HuH-7 (cell line): ENCODE measurements at regions not wholly inside any gene's neighbourhood (a gene's known extent, or its start where the extent isn't known, plus 50 kb on each side); places are given as distances from the start of the nearest gene placed in this dataset.

Source experiments
- DNase-seq: peaks from one replicate; pipeline ENCODE4 v3.0.0; 2011; ENCODE audit warnings: low spot score

DNA sequence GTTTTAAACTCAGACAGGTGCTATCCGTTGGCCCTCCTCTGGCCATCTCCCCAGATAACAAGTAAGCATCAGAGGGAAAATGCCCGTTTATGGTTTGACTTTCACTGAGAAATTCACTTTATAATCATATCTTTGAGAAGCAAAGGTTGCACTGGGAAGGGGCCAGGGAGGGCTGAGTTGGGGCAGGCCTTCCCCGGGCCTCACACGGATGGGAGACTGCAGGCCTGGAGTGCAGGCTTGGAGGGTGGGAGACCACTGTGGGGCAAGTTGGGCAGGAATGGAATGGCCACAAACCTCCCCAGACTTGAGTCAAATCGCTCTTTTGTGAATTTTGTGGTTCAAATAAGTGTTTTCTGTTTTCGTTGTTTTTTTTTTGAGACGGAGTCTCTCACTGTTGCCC lies 451.7 kb downstream of the TSHZ3 start:
- no peak for DNase-seq

DNA sequence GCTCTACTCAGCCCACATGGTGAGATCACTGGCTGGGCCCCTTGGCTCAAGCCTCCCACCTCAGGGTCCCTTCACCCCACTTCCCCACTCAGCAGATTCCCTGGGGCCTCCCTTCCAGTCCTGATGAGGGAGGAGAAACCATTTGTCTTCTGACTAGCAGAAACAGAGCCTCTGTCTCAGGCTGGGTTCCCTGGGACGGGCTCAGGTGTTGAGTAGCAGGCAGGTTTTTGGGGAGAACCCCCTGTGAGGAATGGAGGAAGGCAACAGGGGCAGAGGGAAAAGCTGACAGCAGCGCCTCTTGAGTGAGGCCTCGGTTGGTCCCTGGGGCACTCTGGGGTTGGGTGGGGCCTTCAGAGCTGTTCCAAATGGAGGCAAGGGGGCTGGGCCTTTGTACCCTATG lies 452.2 kb downstream of the TSHZ3 start:
- DNase-seq, result no peak

DNA sequence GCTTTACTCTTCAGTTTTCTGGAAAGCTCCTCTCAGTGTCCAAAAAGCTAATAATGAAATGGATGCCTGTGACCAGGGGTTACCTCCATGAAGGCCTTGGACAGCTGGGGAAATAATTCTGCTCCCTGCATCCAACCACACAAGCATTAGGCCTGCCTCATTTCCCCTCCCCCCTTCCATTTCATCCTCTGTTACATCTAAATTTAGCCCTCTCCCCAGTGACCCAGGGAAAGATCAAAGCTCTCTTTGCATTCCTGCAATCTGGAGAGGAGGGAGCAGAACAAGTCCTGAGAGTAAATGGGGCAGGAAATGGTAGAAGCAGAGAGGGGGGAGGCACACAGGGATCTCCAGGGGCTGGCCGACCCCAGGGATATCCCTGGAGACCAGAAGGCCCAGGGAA lies 452.7 kb downstream of the TSHZ3 start:
- DNase-seq, result no peak

DNA sequence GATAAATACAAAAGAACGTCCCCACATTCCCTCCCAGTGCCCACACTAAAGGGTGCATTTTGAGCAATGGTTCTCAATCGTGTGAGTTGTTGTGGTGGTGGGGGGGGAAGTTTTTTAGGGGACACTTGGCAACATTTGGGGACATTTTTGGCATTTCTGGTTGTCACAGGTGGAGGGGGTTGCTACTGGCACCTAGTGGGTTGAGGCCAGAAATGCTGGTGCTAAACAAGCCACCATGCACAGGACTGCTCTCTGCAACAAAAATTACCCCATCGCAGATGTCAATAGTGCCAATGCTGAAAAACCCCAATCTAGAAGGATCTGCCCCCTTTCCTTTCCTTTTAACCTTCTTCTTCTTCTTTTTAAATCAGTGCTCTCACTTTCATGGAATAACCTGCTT lies 453.3 kb downstream of the TSHZ3 start:
- no peak for DNase-seq

DNA sequence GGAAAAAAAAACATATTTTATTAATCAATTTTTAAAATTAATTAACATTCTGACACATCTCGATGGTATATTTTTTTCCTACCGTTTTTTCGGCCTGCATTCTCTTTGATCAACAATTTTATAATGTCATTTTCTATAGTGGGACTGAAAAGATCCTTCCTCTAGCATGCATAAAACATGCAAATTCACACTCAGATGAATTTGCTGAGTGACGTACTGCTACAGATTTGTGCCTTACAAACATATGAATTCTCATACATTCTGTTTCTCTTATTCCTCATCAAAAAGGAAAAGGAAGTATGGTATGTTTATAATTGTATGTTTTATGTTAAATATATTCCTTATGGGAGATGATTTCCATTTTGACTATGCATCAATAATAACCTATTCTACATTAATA lies 458.2 kb downstream of the TSHZ3 start:
- no peak for DNase-seq

DNA sequence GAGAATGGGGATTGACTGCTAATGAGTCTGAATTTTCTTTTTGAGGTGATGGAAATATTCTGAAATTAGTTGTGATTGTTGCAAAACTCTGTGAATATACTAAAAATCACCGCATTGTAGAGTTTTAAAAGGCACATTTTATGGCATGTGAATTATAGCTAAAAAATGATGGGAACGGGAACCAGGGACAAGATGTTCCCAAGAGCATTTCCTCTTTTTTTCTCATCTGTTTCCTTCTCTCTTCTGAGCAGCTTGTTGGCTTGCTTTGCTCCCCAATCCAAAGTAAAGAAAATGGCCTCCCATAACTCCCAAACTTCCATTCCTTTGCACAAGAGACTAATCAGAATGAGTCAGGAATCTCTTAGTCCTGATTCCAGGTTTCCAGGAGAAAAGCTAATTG lies 459.2 kb downstream of the TSHZ3 start:
- no peak for DNase-seq

DNA sequence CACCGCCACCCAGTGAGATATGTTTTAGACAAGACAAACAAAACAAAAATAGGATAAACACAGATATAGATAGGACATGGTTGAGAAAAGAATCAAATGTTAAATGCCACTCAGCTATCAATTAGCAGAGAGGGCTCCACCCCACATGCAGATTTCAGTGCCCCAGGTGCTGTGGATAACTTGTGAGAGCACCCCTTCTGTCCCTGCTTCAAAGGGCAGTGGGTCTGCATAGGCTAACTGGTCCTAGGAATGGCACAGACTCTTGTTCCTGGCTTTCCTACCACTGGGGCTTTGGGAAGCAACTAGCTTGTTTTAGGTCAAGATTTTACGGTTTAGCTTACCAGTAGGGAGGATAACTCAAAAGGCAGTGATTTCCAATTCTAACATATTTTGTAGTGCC lies 460.3 kb downstream of the TSHZ3 start:
- no peak for DNase-seq

DNA sequence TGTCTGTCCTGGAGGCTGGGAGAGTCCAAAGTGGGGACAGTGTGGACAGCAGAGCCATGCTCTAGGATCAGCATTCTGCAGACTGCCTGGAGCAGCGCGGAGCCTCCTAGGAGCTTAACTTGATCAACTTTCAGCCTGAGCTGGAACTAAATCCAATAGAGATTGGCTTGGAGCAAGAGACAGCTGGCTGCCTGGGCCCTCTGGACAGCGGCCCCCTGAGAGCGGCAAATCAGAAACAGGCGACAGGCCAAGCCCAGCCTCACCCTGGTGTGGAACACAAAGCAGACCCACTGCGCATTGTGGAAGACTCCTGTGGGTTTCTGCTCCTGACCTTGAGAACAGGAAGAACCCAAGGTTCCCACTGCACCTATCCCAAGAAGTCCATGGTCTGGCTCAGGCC lies 462.2 kb downstream of the TSHZ3 start:
- DNase-seq, result no peak

DNA sequence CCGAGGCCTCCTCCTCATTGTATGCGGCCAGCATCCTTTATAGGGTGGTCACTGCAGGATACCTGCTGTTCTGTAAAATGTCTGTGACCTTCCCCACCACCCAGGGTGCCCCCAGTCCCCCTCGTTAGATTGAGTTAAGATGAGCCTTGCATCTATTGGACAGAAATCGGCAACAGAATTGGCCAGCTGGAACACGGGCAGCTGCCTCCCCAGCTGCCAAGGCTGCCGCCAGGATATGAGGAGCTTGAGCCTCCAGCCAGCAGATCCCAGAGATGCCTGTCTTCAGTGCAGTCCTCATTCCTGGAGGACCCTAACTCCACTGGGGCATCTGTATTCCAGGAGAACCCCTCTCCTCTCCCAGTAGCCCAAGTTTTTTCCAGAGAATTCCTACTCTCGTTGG lies 463.0 kb downstream of the TSHZ3 start:
- DNase-seq, result no peak

DNA sequence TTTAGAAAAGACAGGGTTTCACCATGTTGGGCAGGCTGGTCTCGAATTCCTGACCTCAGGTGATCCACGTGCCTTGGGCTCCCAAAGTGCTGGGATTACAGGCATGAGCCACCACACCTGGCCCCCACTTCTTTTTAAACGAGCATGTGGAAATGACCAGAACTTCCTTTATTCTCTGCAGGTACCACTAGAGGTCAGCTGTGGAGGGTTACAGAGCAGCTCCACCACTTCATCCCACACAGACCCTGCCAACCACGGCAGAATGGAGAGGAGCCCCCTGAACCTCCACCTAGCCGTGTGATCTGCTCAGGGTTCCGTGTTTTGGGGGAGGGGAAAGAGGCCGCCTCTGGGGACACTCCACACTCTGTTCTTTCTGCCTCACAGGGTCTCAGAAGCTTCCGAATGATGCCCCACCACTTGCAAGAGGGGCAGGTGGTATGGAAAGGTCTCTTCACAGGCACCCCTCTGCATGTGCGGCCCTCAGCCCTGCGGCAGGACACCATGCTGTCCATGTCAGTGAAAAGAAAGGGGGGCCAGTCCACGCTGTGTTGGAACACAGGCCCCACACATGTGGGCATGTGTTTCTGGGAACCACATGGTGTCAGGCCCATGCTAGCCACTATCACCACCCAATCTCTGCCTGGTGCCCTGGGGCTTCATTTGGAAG lies 465.0 kb downstream of the TSHZ3 start:
- no peak for DNase-seq

DNA sequence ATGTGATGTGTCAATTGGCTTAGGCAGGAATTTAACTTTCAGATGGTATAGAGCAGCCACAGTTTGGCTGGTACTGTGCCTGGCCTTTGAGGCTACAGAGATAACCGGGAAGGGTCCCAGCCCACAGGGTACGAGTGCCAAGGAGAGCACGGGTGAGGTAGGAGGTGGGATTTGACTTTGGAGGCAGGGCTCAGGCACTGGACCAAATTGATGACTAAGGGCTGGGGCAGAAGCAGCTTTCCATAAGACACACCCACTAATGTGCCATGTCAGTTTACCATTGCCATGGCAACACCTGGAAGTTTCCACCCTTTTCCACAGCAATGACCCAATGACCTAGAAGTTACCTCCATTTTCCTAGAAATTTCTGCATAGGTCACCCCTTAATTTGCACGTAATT lies 466.2 kb downstream of the TSHZ3 start:
- DNase-seq, result no peak

DNA sequence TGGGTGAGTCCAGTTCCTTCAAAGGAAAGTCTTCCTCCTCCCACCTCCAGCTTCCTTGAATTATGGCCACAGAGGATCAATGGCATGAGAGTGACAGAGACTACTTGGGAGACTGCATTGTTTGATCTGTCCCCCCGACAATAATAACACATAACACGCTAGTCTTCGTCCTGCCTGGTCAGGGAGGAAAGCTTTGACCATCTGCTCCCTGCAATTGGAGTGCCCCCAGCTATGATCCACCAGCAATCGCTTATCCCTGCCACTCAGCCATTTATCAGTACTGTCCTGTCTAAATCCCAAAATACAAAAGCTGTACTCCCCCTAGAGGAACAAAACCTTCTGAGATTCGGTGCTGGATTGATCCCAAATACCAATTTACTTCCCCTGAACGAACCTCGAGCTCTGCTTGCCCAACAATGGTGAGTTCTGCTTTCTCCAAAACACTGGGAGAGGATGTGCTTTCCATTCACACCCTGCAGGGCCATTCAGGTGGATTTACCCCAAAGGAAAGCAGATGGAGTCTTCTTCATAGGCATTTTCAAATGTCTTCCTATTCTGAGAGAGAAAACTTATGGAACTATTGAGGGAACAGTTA lies 466.7 kb downstream of the TSHZ3 start:
- no peak for DNase-seq

DNA sequence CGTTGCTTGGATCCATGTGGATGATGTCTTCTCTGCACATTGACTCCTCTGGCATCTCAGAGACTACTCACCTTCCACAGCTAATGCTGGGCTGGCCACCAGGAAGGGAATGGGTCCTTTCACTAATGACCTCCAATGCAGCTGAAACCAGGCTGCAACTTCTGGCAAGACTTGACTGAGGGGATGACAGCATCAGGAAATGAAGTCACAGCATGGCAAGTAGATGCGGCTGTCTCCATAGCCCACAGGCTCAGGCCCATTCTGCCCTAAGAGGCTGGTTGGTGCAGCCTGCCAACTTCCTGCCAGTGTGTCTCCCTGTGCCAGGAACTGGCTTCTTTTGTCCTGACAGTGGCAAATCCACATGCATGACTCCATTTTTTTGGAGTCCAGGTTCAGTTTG lies 467.3 kb downstream of the TSHZ3 start:
- no peak for DNase-seq

DNA sequence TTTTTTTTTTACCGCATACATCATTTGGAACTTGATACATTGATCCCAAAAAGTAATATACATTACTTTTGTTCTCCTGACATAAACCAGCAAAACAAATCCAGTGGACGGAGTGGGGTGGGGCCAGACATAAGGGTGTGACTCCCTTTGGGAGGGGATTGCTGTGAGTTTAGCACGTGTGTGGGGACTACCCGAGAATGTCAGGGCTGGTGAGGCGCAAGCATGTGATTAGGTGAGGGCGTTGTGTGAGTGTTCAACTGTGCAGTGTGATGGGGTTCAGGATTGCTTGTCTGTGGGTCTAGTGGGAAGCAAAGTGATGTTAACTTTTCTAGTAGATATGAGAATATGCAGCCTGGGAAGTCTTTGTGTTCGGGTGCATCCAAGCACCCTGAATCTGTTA lies 468.0 kb downstream of the TSHZ3 start:
- DNase-seq, result no peak

DNA sequence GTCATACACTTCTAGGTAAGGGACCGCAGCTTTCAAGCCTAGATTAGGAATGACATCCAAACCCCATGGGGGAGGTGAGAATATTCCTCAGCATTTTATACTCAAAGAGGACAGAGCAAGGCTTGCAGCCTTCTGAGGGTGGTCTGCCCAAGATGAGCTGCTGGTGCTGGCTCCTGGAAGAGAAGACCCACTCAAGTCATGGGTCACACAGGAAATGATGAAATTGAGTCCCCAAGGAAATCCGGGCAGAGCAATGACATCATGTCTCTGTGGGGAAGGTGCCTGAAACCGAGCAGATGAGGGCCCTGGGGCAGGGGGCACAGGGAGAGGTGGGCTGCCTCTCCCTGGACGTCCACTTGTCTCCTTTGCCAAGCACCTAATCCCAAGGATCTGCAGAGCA lies 468.7 kb downstream of the TSHZ3 start:
- no peak for DNase-seq

DNA sequence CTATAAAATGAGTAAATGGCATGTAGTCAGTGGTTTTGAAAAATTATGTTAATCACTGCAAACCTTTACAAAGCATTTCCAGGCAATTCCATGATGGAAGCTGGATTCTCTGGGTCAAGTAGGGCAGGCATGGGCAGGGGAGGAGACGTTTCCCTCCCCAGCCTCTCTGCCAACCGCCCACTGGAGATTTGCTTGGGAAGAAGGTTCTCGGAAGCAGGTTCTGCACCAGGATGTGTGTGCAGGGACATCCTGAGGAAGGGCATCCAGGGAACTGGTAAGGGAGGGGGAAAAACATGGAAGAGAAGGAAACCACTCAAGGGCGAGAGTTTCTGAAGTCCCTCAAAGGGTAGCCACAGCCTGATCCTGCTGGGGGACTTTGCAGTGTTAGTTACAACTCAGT lies 469.1 kb downstream of the TSHZ3 start:
- DNase-seq, result no peak

DNA sequence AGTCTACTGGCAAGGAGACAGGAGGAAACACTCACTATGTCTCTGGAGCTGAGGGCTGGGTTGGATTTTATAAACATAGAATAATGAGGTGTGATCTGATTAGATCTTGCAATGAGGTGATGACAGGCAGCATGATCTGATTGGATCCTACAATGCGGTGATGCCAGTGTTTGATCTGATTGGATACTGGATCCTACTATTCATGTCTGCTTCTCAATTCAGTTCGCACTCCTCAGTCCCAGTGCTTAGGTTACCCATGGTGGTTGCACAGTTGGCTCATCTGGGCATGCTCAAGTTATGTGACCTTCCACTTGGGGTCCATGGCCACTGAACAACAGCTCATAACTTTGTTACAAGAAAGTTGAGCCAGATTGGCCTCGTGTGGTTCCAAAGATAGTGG lies 469.5 kb downstream of the TSHZ3 start:
- DNase-seq, result no peak

DNA sequence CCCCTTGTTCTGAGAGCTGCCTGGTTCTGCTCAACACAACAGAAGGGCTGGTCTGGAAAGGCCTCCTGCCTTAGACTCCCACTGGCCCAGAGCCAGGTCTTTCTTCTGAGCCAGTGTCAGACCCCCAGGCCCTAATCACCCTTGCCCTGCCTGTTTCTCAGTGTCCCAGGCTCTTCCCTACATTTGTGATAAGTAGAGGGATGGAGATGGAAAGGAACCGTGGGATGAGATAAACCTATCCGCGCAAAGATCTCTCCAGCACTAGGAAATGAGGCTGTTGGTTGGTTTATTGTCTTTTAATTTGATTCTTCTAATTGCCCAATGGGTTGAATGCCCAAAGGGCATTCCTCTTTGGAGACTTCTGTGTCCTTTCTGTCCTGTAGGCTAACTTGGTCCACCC lies 470.0 kb downstream of the TSHZ3 start:
- no peak for DNase-seq

DNA sequence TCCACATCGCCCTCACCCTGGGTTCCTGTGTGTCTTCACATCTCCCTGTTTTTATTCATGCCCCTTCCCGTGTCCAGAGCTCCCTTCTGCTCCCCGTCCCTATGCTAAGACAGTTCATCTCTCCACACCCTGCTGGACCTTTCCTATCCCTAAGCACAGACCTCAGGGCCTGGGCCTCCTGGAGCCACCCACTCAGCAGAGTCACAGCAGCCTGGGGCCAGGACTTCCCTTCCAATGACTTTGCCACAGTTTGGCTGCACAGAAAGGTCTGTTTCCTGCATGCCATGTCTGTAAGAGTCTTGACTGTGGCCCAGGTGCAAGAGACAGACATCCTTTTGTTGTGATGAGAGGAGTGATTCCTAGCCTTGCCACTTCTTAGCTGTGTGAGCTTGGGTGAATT lies 470.7 kb downstream of the TSHZ3 start:
- no peak for DNase-seq

DNA sequence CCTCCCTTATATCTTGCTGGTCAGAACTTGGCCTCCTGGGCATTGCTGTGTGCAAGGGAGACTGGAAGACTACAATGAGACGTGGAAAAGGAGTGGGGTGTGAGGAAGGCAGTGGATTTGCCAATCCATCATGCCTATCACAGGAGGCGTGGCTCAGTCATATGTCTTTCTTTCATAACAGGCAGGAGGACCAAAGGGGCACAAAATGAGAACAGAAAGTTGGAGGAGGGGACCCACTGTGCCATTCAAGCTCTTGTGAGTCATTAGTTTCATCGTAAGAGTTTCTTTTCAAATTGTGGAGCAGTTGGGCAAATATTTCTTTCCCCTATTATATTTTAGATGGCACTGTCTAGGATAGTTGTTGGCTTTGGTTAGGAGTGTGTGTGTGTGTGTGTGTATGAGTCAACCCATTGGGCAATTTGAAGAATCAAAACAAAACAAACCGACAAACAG lies 471.5 kb downstream of the TSHZ3 start:
- no peak for DNase-seq

DNA sequence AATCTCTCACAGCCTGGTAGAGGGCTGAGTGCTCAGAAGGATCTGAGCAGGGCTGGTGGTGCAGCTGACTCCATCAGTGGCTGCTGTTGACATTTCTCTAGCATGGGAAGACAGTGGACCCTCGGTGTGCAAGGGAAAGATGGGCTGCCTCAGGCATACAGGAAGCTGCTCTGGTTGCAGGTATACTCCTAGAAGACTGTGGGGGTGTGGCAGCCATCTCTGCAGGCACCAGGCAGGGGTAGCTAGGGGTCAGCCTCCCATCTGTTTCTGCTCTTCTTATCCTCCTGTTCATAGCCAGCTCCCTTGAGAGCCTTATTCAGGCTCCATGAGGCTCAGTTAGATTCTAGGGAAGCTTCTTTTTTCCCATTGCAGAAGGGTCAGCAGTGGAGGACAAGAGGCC lies 475.5 kb downstream of the TSHZ3 start:
- DNase-seq, result no peak

DNA sequence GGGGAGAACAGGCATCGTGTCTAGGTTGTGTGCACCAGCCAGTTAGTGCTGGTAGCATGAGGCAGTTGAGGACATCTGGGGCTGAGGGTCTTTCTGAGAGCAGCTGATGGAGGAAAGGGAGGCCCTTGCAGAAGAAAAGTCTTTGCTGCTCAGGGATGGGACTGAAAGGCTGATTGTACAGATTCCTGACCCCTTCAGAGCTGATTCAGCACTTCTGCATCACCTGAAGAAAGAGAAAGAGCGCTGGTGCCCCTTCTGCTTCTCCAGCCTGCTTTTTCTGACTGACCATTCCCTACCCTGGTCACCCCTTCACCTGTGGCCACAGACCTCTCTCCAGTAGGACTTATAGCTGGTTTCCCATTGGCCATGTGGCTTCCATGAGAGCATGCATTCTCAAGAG lies 476.2 kb downstream of the TSHZ3 start:
- DNase-seq, result no peak

DNA sequence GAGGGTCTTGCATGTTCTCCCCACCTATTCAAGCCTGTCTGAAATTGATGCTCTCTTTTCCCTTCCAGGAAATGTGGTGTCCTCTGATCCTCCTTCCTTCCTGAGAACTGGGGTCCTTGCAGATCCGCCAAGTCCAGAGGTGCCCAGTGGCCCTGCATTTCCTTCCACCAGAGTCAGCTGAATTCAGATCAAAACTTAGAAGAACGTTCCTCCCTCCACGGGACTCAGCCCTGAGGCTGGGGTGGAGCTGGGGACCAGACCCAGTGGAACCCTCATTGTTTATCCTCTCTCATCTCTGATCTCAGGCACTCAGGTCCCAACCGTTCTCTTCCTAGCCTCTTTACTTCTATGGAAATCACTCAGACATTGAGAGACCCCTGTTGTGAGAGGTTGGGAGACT lies 477.3 kb downstream of the TSHZ3 start:
- no peak for DNase-seq

DNA sequence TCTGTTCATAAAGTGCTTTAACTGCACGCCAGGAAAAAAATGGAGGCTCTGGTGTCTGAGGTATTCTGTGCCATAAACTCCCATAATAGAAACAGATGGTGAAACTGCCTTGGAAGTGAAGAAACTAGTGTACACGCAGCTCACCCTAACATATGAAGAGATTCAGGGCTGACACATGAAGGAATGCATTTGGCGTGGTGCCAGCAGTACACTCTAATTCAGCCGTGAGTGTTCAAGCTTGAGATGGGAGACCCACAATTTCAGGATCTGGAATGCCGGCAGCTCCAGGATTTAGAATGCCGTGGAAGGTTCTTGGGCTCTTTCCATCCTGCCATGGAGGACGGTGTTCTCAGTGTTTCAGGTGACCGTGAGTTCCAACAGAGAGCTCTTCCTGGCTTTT lies 478.4 kb downstream of the TSHZ3 start:
- no peak for DNase-seq
